Posterior cingulate gyrus (tissue), 11 donors: ENCODE measurements at regions not wholly inside any gene's neighbourhood (a gene's known extent, or its start where the extent isn't known, plus 50 kb on each side); places are given as distances from the start of the nearest gene placed in this dataset.
A peak's percentile ranks its signal among the peaks of the same experiment; 100 is the strongest.

Experiments
- DNase-seq, 10 donors: peaks; one replicate each; pipeline versions ENCODE4 v3.0.0 to v3.0.0-alpha.2; 2020 to 2021; ENCODE audit warnings: mixed read lengths in 3 of 10
- intact Hi-C: fragments of 100-400 bp; cut with DNase I; formaldehyde crosslinking; loops from one replicate; pipeline ENCODE4 v1.15.1; 2023

- no peak for DNase-seq
- intact Hi-C loops: no loop called here
Measured at GRCh38 chr3:34174740-34175139, 376.3 kb downstream of the PDCD6IP start.

GRCh38 chr3:34175636-34176176 is 377.3 kb downstream of the PDCD6IP start:
- DNase-seq: no peak
- intact Hi-C loops: no loop called here

GRCh38 chr3:34176723-34177122 is 378.3 kb downstream of the PDCD6IP start:
- intact Hi-C loops: no loop called here
- DNase-seq: no peak

- intact Hi-C loops: no loop called here
Measured at GRCh38 chr3:34178415-34178814, 380.0 kb downstream of the PDCD6IP start.

GRCh38 chr3:34179716-34180115 is 381.3 kb downstream of the PDCD6IP start:
- intact Hi-C loops: no loop called here
- no peak for DNase-seq

More at GRCh38 chr3:34178415-34178814, 380.0 kb downstream of the PDCD6IP start:
- no peak for DNase-seq

- no peak for DNase-seq
- intact Hi-C loops: no loop called here
Measured at GRCh38 chr3:34180532-34180931, 382.1 kb downstream of the PDCD6IP start.

- no peak for DNase-seq
- intact Hi-C loops: no loop called here
Measured at GRCh38 chr3:34183114-34183513, 384.7 kb downstream of the PDCD6IP start.

- intact Hi-C loops: no loop called here
- no peak for DNase-seq
Measured at GRCh38 chr3:34183611-34184340, 385.3 kb downstream of the PDCD6IP start.

- intact Hi-C loops: no loop called here
- no peak for DNase-seq
Measured at GRCh38 chr3:34185301-34185700, 386.9 kb downstream of the PDCD6IP start.

- intact Hi-C loops: no loop called here
- DNase-seq: no peak
Measured at GRCh38 chr3:34189133-34189532, 390.7 kb downstream of the PDCD6IP start.

GRCh38 chr3:34196914-34197313 is 398.5 kb downstream of the PDCD6IP start:
- intact Hi-C loops: no loop called here
- DNase-seq: no peak

GRCh38 chr3:34198309-34198708 is 399.9 kb downstream of the PDCD6IP start:
- intact Hi-C loops: no loop called here
- no peak for DNase-seq

- intact Hi-C loops: no loop called here
- no peak for DNase-seq
Measured at GRCh38 chr3:34200576-34200975, 402.1 kb downstream of the PDCD6IP start.

- intact Hi-C loops: no loop called here
- DNase-seq: no peak
Measured at GRCh38 chr3:34202975-34203374, 404.5 kb downstream of the PDCD6IP start.

GRCh38 chr3:34203386-34203785 is 405.0 kb downstream of the PDCD6IP start:
- DNase-seq: no peak
- intact Hi-C loops: no loop called here

- intact Hi-C loops: no loop called here
- DNase-seq: no peak
Measured at GRCh38 chr3:34207002-34207401, 408.6 kb downstream of the PDCD6IP start.

GRCh38 chr3:34207806-34208205 is 409.4 kb downstream of the PDCD6IP start:
- intact Hi-C loops: no loop called here
- no peak for DNase-seq

- DNase-seq: no peak
Measured at GRCh38 chr3:34212175-34212574, 413.7 kb downstream of the PDCD6IP start.

GRCh38 chr3:34212656-34213055 is 414.2 kb downstream of the PDCD6IP start:
- intact Hi-C loops: no loop called here
- no peak for DNase-seq

More at GRCh38 chr3:34212175-34212574, 413.7 kb downstream of the PDCD6IP start:
- intact Hi-C loops: no loop called here

- intact Hi-C loops: no loop called here
- peak in 5 of 10 donors; percentile 20 to 74 (median 32) for DNase-seq
Measured at GRCh38 chr3:34213478-34213877, 415.0 kb downstream of the PDCD6IP start.

- DNase-seq: no peak
- intact Hi-C loops: no loop called here
Measured at GRCh38 chr3:34216711-34217335, 418.4 kb downstream of the PDCD6IP start.
